GM12878 (cell line): ENCODE measurements at regions not wholly inside any gene's neighbourhood (a gene's known extent, or its start where the extent isn't known, plus 50 kb on each side); places are given as distances from the start of the nearest gene placed in this dataset.

Experiments
- ATAC-seq: fragments of 200-7000 bp; cut with Tn5 transposase; 3 replicates; pipeline ENCODE4 v1.9.1; 2020; ENCODE audit warnings: mild to moderate bottlenecking, moderate library complexity
- BruUV-seq: library from RNA; stranded (reverse); fragments of 400-500 nt; replicated peaks from 2 replicates; lab custom pipeline; 2021; lab: Mats Ljungman, UMichigan
- CTCF ChIA-PET: fragments of 300-600 bp; sonication (Branson Sonifier 250); formaldehyde crosslinking; extraction: SDS; loops from one replicate; lab custom pipeline; 2021; ENCODE audit warnings: inconsistent platforms; lab: Yijun Ruan, JAX
- POLR2A ChIA-PET: fragments of 350-600 bp; formaldehyde crosslinking; extraction: SDS; loops from one replicate; lab custom pipeline; 2021; ENCODE audit warnings: inconsistent platforms; lab: Charles Lee
- RAD21 ChIA-PET: fragments of 300-600 bp; sonication (Branson Sonifier 250); formaldehyde crosslinking; loops from one replicate; lab custom pipeline; 2023; ENCODE audit warnings: antibody characterized with exemption; ENCODE audit not compliant: unreplicated experiment; lab: Charles Lee
- SMC1A ChIA-PET: fragments of 300-600 bp; sonication (Branson Sonifier 250); formaldehyde crosslinking; loops from one replicate; lab custom pipeline; 2023; ENCODE audit not compliant: unreplicated experiment, uncharacterized antibody; lab: Charles Lee
- DNase-seq: peaks from one replicate; pipeline ENCODE4 v3.0.0-alpha.2; 2011; ENCODE audit warnings: low read depth, low spot score
- FAIRE-seq: peaks from 3 replicates; lab custom pipeline; 2011; peaks lifted over from hg19 to GRCh38; lab: Jason Lieb, UNC
- H2AFZ ChIP-seq: 2 replicates; pipeline ENCODE4 v1.6.0; 2011; ENCODE audit warnings: low read depth, low read length, control low read depth; ENCODE audit not compliant: control insufficient read depth
- H3K27ac ChIP-seq: 2 replicates; pipeline ENCODE4 v1.5.1; 2011; ENCODE audit warnings: control low read depth; ENCODE audit not compliant: control insufficient read depth, insufficient read depth
- H3K27me3 ChIP-seq, 2 experiments: replicated peaks in 1 of 2; 2 replicates each; pipeline versions ENCODE4 v1.6.0 to v1.6.1; 2011; ENCODE audit warnings: low read length in 1 of 2; ENCODE audit not compliant: control insufficient read depth in 2 of 2, insufficient read depth in 2 of 2
- H3K36me3 ChIP-seq, 2 experiments: 2 replicates each; pipeline ENCODE4 v1.5.1; 2011; ENCODE audit warnings: low read length in 1 of 2; ENCODE audit not compliant: control insufficient read depth in 2 of 2, insufficient read depth in 2 of 2
- H3K4me1 ChIP-seq: 2 replicates; pipeline ENCODE4 v1.6.1; 2011; ENCODE audit warnings: mild to moderate bottlenecking, low read length, moderate library complexity, mixed read lengths; ENCODE audit not compliant: control insufficient read depth, insufficient read depth
- H3K4me2 ChIP-seq: 2 replicates; pipeline ENCODE4 v1.6.0; 2011; ENCODE audit warnings: control low read depth; ENCODE audit not compliant: control insufficient read depth, insufficient read depth
- H3K4me3 ChIP-seq: fragments of 200-600 bp; sonication (generic); 2 replicates; pipeline ENCODE4 v1.5.1; 2016
- H3K79me2 ChIP-seq: 2 replicates; pipeline ENCODE4 v1.6.0; 2011; ENCODE audit warnings: low read length; ENCODE audit not compliant: control insufficient read depth, insufficient read depth
- H3K9ac ChIP-seq: 2 replicates; pipeline ENCODE4 v1.8.0; 2011; ENCODE audit warnings: low read length, control low read depth, mixed read lengths; ENCODE audit not compliant: control insufficient read depth, insufficient read depth
- H3K9me3 ChIP-seq: replicated peaks from 3 replicates; pipeline ENCODE4 v1.5.1; 2011; ENCODE audit warnings: mild to moderate bottlenecking, low read length; ENCODE audit not compliant: control insufficient read depth, insufficient read depth
- H4K20me1 ChIP-seq: 2 replicates; pipeline ENCODE4 v1.6.0; 2011; ENCODE audit not compliant: control insufficient read depth, insufficient read depth
- CHD1 ChIP-seq: IDR thresholded peaks from 2 replicates; pipeline ENCODE4 v1.6.1; 2012; ENCODE audit warnings: low read depth, low read length, improper control_type of control experiment
- CREB1 ChIP-seq: IDR thresholded peaks from 2 replicates; pipeline ENCODE4 v1.6.1; 2012; ENCODE audit warnings: low read depth, mild to moderate bottlenecking, inconsistent platforms
- GABPA ChIP-seq: IDR thresholded peaks from 2 replicates; pipeline ENCODE4 v1.6.1; 2014; ENCODE audit warnings: antibody characterized with exemption, low read depth, mild to moderate bottlenecking, inconsistent platforms
- GATAD2B ChIP-seq: fragments of 450-650 bp; conservative IDR thresholded peaks from 2 replicates; pipeline ENCODE4 v1.6.1; 2017; ENCODE audit warnings: low read depth, mild to moderate bottlenecking, moderate library complexity
- MEF2A ChIP-seq: IDR thresholded peaks from 2 replicates; pipeline ENCODE4 v1.6.1; 2011; ENCODE audit warnings: low read depth, mild to moderate bottlenecking, low read length, moderate library complexity; ENCODE audit not compliant: insufficient read depth
- SMC3 ChIP-seq: IDR thresholded peaks from 2 replicates; pipeline ENCODE4 v1.6.1; 2011; ENCODE audit warnings: low read length, improper control_type of control experiment, borderline replicate concordance
- SUPT20H ChIP-seq: IDR thresholded peaks from 2 replicates; pipeline ENCODE4 v1.6.1; 2011; ENCODE audit warnings: low read depth, mild to moderate bottlenecking, low read length, moderate library complexity, borderline replicate concordance; ENCODE audit not compliant: control insufficient read depth
- TARDBP ChIP-seq: IDR thresholded peaks from 2 replicates; pipeline ENCODE4 v1.6.1; 2016; ENCODE audit warnings: borderline replicate concordance
- YBX1 ChIP-seq: fragments of 450-650 bp; IDR thresholded peaks from 2 replicates; pipeline ENCODE4 v1.6.1; 2016; ENCODE audit warnings: antibody characterized with exemption
- ZNF384 ChIP-seq: IDR thresholded peaks from 2 replicates; pipeline ENCODE4 v1.6.1; 2012; ENCODE audit warnings: low read depth, mild to moderate bottlenecking, low read length, improper control_type of control experiment, borderline replicate concordance
- WGBS: methylation state at CpG from one replicate; pipeline ENCODE4 v1.1.6; 2016; ENCODE audit warnings: low lambda C conversion rate; ENCODE audit not compliant: insufficient replicate concordance, insufficient coverage; ENCODE audit errors: missing lambda C conversion rate; 5-methylcytosine and 5-hydroxymethylcytosine counted together
- in situ Hi-C: fragments of 300-500 bp; cut with MboI; formaldehyde crosslinking; loops from 9 replicates; pipeline ENCODE4 v1.14.3; 2018; ENCODE audit warnings: mixed read lengths
- intact Hi-C: fragments of 100-400 bp; cut with micrococcal nuclease; formaldehyde crosslinking; loops from one replicate; pipeline ENCODE4 v1.14.2; 2022; ENCODE audit not compliant: unreplicated experiment
- TF ChIP-seq, protein P1 (sequence below): IDR thresholded peaks from 2 replicates; pipeline ENCODE4 v1.6.1; 2011; ENCODE audit warnings: low read depth, low read length, improper control_type of control experiment, borderline replicate concordance
- TF ChIP-seq, protein P2 (sequence below): fragments of 450-650 bp; IDR thresholded peaks from 2 replicates; pipeline ENCODE4 v1.6.1; 2017; ENCODE audit warnings: mild to moderate bottlenecking, moderate library complexity
- TF ChIP-seq, protein P3 (sequence below): fragments of 450-650 bp; IDR thresholded peaks from 2 replicates; pipeline ENCODE4 v1.6.1; 2017; ENCODE audit warnings: borderline replicate concordance

DNA sequence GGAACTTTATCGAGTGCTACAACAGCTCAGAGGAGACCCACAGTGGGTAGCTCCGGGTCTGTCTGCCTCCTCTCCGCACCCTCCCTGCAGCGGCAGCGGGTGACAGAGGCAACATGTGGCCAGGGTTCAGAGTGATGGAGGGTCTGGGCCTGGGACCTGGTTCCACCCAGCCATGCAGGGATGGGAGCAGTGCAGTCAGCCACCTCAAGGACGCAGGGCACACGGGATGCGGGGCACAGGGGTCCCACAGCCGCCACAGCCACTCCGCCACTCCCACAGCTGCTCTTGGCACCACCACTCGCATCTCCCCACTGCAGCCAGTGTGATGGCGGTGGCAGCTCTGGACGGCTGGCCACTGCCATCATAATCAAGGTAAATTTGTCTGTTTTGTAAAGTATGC, 892.9 kb downstream of the OLFM4 start:
- H2AFZ ChIP-seq = no peak overlapping the region
- ChIA-PET CTCF (no interaction called here), RAD21 (no interaction called here), POLR2A (no interaction called here), SMC1A (no interaction called here)
- H3K79me2 ChIP-seq = no peaks in the 10 kb centered on the region
- ATAC-seq = no peak
- no peak for TF ChIP-seq MEF2A
- no peak for TF ChIP-seq SUPT20H
- TF ChIP-seq ZNF384 = no peak
- TF ChIP-seq GABPA = no peak
- no peak for TF ChIP-seq SMC3
- TF ChIP-seq TARDBP = no peak
- no peak for TF ChIP-seq CREB1
- no peak for TF ChIP-seq CHD1
- TF ChIP-seq YBX1 = no peak
- H3K4me3 ChIP-seq = no peak overlapping the region
- FAIRE-seq = no peak
- H3K27me3 ChIP-seq = no peaks in the 10 kb centered on the region
- H3K27ac ChIP-seq = no peak overlapping the region
- H3K4me1 ChIP-seq = no peaks in the 10 kb centered on the region
- no peak overlapping the region for H3K9ac ChIP-seq
- no peaks in the 10 kb centered on the region for H3K9me3 ChIP-seq
- H3K36me3 ChIP-seq = no peaks in the 10 kb centered on the region
- intact Hi-C loops (no loop called here), in situ Hi-C loops (no loop called here)
- no TSS peak for BruUV-seq
- no peaks in the 10 kb centered on the region for H4K20me1 ChIP-seq
- no peak overlapping the region for H3K4me2 ChIP-seq
- 37% methylated on average over 13 of the region's 13 CpGs for WGBS
- DNase-seq = no peak

DNA sequence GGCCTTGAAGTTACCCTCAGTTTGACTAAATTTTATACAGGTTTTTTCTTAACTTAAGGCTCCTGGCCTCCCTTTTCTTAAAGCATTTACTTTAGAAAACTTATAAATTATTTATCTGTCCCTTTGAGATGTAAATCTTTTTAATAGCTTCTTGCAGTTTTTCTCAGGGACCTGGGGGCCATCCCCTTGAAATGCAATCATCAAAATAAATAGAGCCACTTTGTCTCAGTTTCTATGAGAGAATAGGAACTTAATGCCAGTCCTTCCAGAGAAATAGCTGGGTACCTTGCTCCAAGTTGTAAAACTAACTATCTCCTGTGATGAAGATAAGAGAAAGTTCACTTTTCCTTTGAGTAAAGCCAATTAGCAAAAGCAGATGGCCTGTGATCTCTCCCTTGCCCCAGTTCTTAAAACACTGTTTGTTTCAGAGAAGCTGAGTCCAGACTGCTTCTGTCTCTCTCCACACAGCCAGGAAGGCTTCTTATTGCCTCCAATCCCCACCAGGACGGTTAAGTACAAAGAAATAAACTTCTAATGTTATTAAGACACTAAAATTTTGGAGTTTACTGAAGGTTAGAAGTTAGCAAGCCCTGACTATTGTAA, 913.1 kb downstream of the OLFM4 start:
- ChIA-PET CTCF (no interaction called here), SMC1A (no interaction called here), RAD21 (no interaction called here), POLR2A (no interaction called here)
- no peak for FAIRE-seq
- Histone ChIP-seq H3K9me3 (no peaks in the 10 kb centered on the region), H3K27me3 (no peaks in the 10 kb centered on the region), H3K4me3 (no peak overlapping the region), H3K36me3 (no peaks in the 10 kb centered on the region), H3K4me2 (no peak overlapping the region), H4K20me1 (no peaks in the 10 kb centered on the region), H2AFZ (no peak overlapping the region), H3K9ac (no peak overlapping the region), H3K79me2 (no peaks in the 10 kb centered on the region), H3K27ac (no peak overlapping the region), H3K4me1 (no peaks in the 10 kb centered on the region)
- WGBS = 0% methylated on average over 1 of the region's 1 CpG
- ATAC-seq = no peak
- no peak for DNase-seq
- no TSS peak for BruUV-seq
- intact Hi-C loops (no loop called here), in situ Hi-C loops (no loop called here)
- TF ChIP-seq GATAD2B = no peak
- TF ChIP-seq, protein P1, sequence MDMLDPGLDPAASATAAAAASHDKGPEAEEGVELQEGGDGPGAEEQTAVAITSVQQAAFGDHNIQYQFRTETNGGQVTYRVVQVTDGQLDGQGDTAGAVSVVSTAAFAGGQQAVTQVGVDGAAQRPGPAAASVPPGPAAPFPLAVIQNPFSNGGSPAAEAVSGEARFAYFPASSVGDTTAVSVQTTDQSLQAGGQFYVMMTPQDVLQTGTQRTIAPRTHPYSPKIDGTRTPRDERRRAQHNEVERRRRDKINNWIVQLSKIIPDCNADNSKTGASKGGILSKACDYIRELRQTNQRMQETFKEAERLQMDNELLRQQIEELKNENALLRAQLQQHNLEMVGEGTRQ = no peak
- TF ChIP-seq, protein P2, sequence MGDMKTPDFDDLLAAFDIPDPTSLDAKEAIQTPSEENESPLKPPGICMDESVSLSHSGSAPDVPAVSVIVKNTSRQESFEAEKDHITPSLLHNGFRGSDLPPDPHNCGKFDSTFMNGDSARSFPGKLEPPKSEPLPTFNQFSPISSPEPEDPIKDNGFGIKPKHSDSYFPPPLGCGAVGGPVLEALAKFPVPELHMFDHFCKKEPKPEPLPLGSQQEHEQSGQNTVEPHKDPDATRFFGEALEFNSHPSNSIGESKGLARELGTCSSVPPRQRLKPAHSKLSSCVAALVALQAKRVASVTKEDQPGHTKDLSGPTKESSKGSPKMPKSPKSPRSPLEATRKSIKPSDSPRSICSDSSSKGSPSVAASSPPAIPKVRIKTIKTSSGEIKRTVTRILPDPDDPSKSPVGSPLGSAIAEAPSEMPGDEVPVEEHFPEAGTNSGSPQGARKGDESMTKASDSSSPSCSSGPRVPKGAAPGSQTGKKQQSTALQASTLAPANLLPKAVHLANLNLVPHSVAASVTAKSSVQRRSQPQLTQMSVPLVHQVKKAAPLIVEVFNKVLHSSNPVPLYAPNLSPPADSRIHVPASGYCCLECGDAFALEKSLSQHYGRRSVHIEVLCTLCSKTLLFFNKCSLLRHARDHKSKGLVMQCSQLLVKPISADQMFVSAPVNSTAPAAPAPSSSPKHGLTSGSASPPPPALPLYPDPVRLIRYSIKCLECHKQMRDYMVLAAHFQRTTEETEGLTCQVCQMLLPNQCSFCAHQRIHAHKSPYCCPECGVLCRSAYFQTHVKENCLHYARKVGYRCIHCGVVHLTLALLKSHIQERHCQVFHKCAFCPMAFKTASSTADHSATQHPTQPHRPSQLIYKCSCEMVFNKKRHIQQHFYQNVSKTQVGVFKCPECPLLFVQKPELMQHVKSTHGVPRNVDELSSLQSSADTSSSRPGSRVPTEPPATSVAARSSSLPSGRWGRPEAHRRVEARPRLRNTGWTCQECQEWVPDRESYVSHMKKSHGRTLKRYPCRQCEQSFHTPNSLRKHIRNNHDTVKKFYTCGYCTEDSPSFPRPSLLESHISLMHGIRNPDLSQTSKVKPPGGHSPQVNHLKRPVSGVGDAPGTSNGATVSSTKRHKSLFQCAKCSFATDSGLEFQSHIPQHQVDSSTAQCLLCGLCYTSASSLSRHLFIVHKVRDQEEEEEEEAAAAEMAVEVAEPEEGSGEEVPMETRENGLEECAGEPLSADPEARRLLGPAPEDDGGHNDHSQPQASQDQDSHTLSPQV = no peak
- TF ChIP-seq, protein P3, sequence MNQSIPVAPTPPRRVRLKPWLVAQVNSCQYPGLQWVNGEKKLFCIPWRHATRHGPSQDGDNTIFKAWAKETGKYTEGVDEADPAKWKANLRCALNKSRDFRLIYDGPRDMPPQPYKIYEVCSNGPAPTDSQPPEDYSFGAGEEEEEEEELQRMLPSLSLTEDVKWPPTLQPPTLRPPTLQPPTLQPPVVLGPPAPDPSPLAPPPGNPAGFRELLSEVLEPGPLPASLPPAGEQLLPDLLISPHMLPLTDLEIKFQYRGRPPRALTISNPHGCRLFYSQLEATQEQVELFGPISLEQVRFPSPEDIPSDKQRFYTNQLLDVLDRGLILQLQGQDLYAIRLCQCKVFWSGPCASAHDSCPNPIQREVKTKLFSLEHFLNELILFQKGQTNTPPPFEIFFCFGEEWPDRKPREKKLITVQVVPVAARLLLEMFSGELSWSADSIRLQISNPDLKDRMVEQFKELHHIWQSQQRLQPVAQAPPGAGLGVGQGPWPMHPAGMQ = no peak
